ENCODE measurements at regions not wholly inside any gene's neighbourhood (a gene's known extent, or its start where the extent isn't known, plus 50 kb on each side); places are given as distances from the start of the nearest gene placed in this dataset.

DNA sequence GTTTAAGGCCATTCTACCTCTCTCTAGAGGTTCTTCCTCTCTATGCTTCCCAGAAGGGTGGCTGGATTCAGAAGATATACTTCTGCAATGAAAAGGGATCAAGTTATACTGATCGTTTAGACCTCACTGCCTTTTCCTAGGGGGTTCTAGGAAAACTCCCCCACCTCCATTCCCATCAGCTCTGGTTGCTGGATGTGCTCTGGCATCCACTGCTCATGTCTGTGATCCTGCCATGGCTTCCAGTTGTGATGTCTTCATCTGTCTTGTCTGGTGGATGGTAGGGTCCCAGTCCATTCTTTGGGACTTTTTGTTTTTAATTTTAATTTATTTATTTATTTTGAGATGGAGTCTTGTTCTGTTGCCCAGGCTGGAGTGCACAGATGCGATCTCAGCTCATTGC is 118.4 kb downstream of the BTBD3 start:
- TF ChIP-seq, protein P1, sequence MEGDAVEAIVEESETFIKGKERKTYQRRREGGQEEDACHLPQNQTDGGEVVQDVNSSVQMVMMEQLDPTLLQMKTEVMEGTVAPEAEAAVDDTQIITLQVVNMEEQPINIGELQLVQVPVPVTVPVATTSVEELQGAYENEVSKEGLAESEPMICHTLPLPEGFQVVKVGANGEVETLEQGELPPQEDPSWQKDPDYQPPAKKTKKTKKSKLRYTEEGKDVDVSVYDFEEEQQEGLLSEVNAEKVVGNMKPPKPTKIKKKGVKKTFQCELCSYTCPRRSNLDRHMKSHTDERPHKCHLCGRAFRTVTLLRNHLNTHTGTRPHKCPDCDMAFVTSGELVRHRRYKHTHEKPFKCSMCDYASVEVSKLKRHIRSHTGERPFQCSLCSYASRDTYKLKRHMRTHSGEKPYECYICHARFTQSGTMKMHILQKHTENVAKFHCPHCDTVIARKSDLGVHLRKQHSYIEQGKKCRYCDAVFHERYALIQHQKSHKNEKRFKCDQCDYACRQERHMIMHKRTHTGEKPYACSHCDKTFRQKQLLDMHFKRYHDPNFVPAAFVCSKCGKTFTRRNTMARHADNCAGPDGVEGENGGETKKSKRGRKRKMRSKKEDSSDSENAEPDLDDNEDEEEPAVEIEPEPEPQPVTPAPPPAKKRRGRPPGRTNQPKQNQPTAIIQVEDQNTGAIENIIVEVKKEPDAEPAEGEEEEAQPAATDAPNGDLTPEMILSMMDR (IDR thresholded peaks at IDR 0.05), result no peak
- TF ChIP-seq POLR2AphosphoS5 (IDR thresholded peaks at IDR 0.05; ENCODE audit: insufficient read depth in 1 of 2, low read depth in 1 of 2) (no peak), POLR2A (IDR thresholded peaks at IDR 0.05) (no peak)

Data from vagina (tissue), 2 donors.